ENCODE measurements at regions not wholly inside any gene's neighbourhood (a gene's known extent, or its start where the extent isn't known, plus 50 kb on each side); places are given as distances from the start of the nearest gene placed in this dataset.
A peak's percentile ranks its signal among the peaks of the same experiment; 100 is the strongest.

GRCh38 chr2:236748385-236748784 lies 178.8 kb downstream of the ACKR3 start:
- H2BK120ac ChIP-seq (ENCODE audit: low read depth, low read length), result no peak overlapping the region
- H3K27me3 ChIP-seq (ENCODE audit: insufficient read depth, low read length, poor library complexity), result no peaks in the 10 kb centered on the region
- no peak overlapping the region for H3K9ac ChIP-seq (ENCODE audit: low read length)
- WGBS (ENCODE audit: extremely low coverage, insufficient coverage, low lambda C conversion rate), result no CpG with 5 or more reads among the region's 9 CpGs
- no peak overlapping the region for H3K4me3 ChIP-seq (ENCODE audit: low read length)
- H3K4me2 ChIP-seq (ENCODE audit: low read length), result no peak overlapping the region
- H4K8ac ChIP-seq (ENCODE audit: low read depth, low read length), result no peak overlapping the region
- DNase-seq, result no peak
- no peaks in the 10 kb centered on the region for H3K36me3 ChIP-seq (ENCODE audit: control insufficient read depth, insufficient read depth, low read length)
- no peak overlapping the region for H3K23ac ChIP-seq (ENCODE audit: low read length)
- H3K4ac ChIP-seq (ENCODE audit: low read depth, low read length), result no peak overlapping the region
- H3K56ac ChIP-seq (ENCODE audit: low read length), result no peak overlapping the region
- peaks cover 11% of the 10 kb centered on the region for H3K4me1 ChIP-seq (ENCODE audit: control insufficient read depth, low read depth, low read length)
- no peak overlapping the region for H2BK15ac ChIP-seq (replicated peaks; ENCODE audit: low read depth)
- no peaks in the 10 kb centered on the region for H3K79me2 ChIP-seq (ENCODE audit: control insufficient read depth, insufficient read depth, low read length)
- no peak overlapping the region for H4K5ac ChIP-seq (ENCODE audit: low read length)
- no peak overlapping the region for H3K27ac ChIP-seq (ENCODE audit: low read depth, low read length)
- H2AK5ac ChIP-seq (ENCODE audit: low read length), result no peak overlapping the region
- H2BK5ac ChIP-seq (ENCODE audit: low read length), result no peak overlapping the region
- H3K79me1 ChIP-seq (ENCODE audit: low read length), result no peaks in the 10 kb centered on the region
- H3K18ac ChIP-seq (ENCODE audit: low read length), result peak overlapping the region; percentile 3

DNA sequence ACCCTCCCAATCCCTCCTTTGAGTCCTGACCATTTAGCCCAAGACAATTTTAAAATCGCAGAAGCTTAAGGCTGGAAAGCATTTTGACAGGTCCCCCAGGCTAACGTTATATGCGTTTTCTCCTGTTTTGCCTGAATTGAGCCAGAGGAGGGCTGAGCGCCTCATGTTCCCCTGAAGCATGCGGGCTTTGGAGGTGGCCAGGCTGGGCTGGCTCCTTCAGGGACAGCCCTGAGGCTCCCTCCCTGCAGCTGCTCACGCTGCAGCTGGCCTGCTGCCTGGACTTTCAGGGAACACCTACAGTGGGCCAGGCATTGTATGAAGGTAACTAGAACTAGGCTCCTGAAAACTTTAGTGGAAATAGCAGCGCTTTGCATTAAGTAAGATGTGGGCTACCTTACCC lies 179.2 kb downstream of the ACKR3 start:
- H3K36me3 ChIP-seq (ENCODE audit: control insufficient read depth, insufficient read depth, low read length), result no peaks in the 10 kb centered on the region

DNA sequence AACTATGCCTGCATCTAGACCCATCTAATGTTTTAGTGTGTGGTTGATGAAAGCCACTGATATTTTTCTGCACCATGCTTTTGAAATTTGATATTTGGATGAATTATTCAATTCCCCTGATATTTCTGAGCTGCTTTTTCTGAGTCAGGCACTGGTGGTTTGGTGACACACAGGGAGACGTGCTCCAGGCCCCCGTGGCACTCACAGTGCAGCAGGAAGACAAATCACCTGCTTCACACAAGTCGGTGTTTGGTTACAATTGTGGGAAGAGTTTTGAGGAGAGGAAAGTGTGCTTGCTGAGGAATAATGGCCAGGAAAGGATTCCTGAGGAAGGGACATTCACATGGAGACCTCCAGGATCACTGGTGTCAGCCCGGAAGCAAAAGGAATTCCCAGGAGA lies 179.7 kb downstream of the ACKR3 start:
- Histone ChIP-seq H3K27ac (ENCODE audit: low read depth, low read length) (no peak overlapping the region), H3K18ac (ENCODE audit: low read length) (no peak overlapping the region), H3K4me2 (ENCODE audit: low read length) (no peak overlapping the region), H2BK120ac (ENCODE audit: low read depth, low read length) (no peak overlapping the region), H3K4me3 (ENCODE audit: low read length) (no peak overlapping the region), H3K79me2 (ENCODE audit: control insufficient read depth, insufficient read depth, low read length) (no peaks in the 10 kb centered on the region), H3K36me3 (ENCODE audit: control insufficient read depth, insufficient read depth, low read length) (no peaks in the 10 kb centered on the region), H2BK5ac (ENCODE audit: low read length) (no peak overlapping the region), H4K8ac (ENCODE audit: low read depth, low read length) (no peak overlapping the region), H2AK5ac (ENCODE audit: low read length) (no peak overlapping the region), H3K27me3 (ENCODE audit: insufficient read depth, low read length, poor library complexity) (no peaks in the 10 kb centered on the region), H3K79me1 (ENCODE audit: low read length) (no peaks in the 10 kb centered on the region), H3K23ac (ENCODE audit: low read length) (no peak overlapping the region), H4K5ac (ENCODE audit: low read length) (no peak overlapping the region), H3K4ac (ENCODE audit: low read depth, low read length) (no peak overlapping the region), H3K4me1 (ENCODE audit: control insufficient read depth, low read depth, low read length) (peaks cover 9% of the 10 kb centered on the region), H2BK15ac (replicated peaks; ENCODE audit: low read depth) (no peak overlapping the region), H3K56ac (ENCODE audit: low read length) (no peak overlapping the region), H3K9ac (ENCODE audit: low read length) (no peak overlapping the region)
- no peak for DNase-seq
- WGBS (ENCODE audit: extremely low coverage, insufficient coverage, low lambda C conversion rate), result no CpG with 5 or more reads among the region's 4 CpGs

More for the DNA sequence above, 179.2 kb downstream of the ACKR3 start:
- Histone ChIP-seq H3K18ac (ENCODE audit: low read length) (peak overlapping the region; percentile 3), H3K23ac (ENCODE audit: low read length) (no peak overlapping the region), H3K9ac (ENCODE audit: low read length) (no peak overlapping the region), H2BK120ac (ENCODE audit: low read depth, low read length) (no peak overlapping the region), H4K8ac (ENCODE audit: low read depth, low read length) (no peak overlapping the region), H3K4me3 (ENCODE audit: low read length) (no peak overlapping the region), H2BK5ac (ENCODE audit: low read length) (no peak overlapping the region), H3K56ac (ENCODE audit: low read length) (peak overlapping the region; percentile 61), H3K79me2 (ENCODE audit: control insufficient read depth, insufficient read depth, low read length) (no peaks in the 10 kb centered on the region), H3K4me2 (ENCODE audit: low read length) (no peak overlapping the region), H3K27me3 (ENCODE audit: insufficient read depth, low read length, poor library complexity) (no peaks in the 10 kb centered on the region), H3K4me1 (ENCODE audit: control insufficient read depth, low read depth, low read length) (peaks cover 11% of the 10 kb centered on the region), H4K5ac (ENCODE audit: low read length) (no peak overlapping the region), H3K4ac (ENCODE audit: low read depth, low read length) (no peak overlapping the region), H3K79me1 (ENCODE audit: low read length) (no peaks in the 10 kb centered on the region), H3K27ac (ENCODE audit: low read depth, low read length) (no peak overlapping the region), H2AK5ac (ENCODE audit: low read length) (no peak overlapping the region), H2BK15ac (replicated peaks; ENCODE audit: low read depth) (no peak overlapping the region)
- no CpG with 5 or more reads among the region's 7 CpGs for WGBS (ENCODE audit: extremely low coverage, insufficient coverage, low lambda C conversion rate)
- peak; percentile 23 for DNase-seq

DNA sequence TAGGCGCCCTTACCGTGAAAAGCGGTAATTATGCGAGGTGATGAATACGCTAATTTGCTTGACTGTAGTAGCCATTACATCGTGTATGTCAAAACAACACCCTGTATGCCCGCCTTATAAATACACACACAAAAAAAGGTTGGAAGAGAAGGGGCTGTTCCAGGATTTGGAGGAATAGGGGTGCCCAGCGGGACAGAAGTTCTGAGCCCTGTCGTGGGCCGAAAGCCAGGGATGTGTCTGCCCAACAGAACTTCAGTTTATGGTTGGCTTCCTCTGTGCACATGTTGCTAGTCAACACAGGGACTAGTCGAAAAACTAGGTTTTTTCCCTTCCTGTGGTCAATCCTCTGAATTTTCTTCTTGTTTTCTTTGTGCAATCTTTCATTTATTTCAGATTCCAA lies 182.5 kb downstream of the ACKR3 start:
- WGBS (ENCODE audit: extremely low coverage, insufficient coverage, low lambda C conversion rate), result no CpG with 5 or more reads among the region's 11 CpGs
- Histone ChIP-seq H3K23ac (ENCODE audit: low read length) (no peak overlapping the region), H3K27me3 (ENCODE audit: insufficient read depth, low read length, poor library complexity) (no peaks in the 10 kb centered on the region), H3K4ac (ENCODE audit: low read depth, low read length) (no peak overlapping the region), H3K27ac (ENCODE audit: low read depth, low read length) (no peak overlapping the region), H3K79me2 (ENCODE audit: control insufficient read depth, insufficient read depth, low read length) (no peaks in the 10 kb centered on the region), H3K4me2 (ENCODE audit: low read length) (no peak overlapping the region), H2AK5ac (ENCODE audit: low read length) (no peak overlapping the region), H3K18ac (ENCODE audit: low read length) (no peak overlapping the region), H3K56ac (ENCODE audit: low read length) (no peak overlapping the region), H3K79me1 (ENCODE audit: low read length) (no peaks in the 10 kb centered on the region), H4K8ac (ENCODE audit: low read depth, low read length) (no peak overlapping the region), H2BK15ac (replicated peaks; ENCODE audit: low read depth) (no peak overlapping the region), H3K4me1 (ENCODE audit: control insufficient read depth, low read depth, low read length) (peaks cover 7% of the 10 kb centered on the region), H2BK120ac (ENCODE audit: low read depth, low read length) (no peak overlapping the region), H4K5ac (ENCODE audit: low read length) (no peak overlapping the region), H3K36me3 (ENCODE audit: control insufficient read depth, insufficient read depth, low read length) (no peaks in the 10 kb centered on the region), H3K9ac (ENCODE audit: low read length) (no peak overlapping the region), H3K4me3 (ENCODE audit: low read length) (no peak overlapping the region), H2BK5ac (ENCODE audit: low read length) (no peak overlapping the region)
- no peak for DNase-seq

DNA sequence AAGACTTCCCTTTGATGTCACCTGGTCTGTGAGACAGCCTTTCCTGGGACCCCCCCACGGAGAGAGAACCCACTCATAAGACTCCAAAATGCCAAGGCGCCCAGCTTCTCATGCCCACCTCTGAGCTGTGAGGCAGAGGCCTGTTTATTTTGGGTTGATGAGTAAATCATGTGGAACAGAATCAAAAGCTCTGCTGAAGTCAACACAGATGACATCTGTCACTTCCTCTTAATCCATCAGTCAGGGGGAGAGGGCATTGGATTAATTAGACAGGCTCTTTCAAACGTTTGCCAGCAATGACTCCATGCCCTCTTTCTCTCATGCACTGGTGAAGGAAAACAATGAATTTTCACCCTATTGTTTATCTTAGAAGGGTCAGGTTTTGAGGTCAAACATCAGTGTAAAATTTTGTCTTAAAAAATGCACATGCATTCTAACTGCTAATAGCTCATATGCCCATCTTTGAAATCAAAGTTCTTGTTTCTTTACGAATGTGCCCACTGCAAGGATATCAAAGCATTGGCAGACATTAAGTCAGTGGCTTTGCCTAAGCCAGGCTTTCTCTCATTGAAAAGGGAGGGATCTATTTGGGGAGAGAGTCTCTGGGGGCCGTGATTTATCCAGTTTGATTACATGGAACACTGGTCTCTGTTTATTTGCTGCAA lies 184.1 kb downstream of the ACKR3 start:
- H3K56ac ChIP-seq (ENCODE audit: low read length), result no peak overlapping the region
- no CpG with 5 or more reads among the region's 5 CpGs for WGBS (ENCODE audit: extremely low coverage, insufficient coverage, low lambda C conversion rate)
- H3K79me2 ChIP-seq (ENCODE audit: control insufficient read depth, insufficient read depth, low read length), result no peaks in the 10 kb centered on the region
- H3K27ac ChIP-seq (ENCODE audit: low read depth, low read length), result no peak overlapping the region
- H3K27me3 ChIP-seq (ENCODE audit: insufficient read depth, low read length, poor library complexity), result no peaks in the 10 kb centered on the region
- H3K4me2 ChIP-seq (ENCODE audit: low read length), result no peak overlapping the region
- DNase-seq, result no peak
- no peak overlapping the region for H3K4ac ChIP-seq (ENCODE audit: low read depth, low read length)
- no peaks in the 10 kb centered on the region for H3K36me3 ChIP-seq (ENCODE audit: control insufficient read depth, insufficient read depth, low read length)
- H4K5ac ChIP-seq (ENCODE audit: low read length), result no peak overlapping the region
- no peak overlapping the region for H3K9ac ChIP-seq (ENCODE audit: low read length)
- no peak overlapping the region for H3K18ac ChIP-seq (ENCODE audit: low read length)
- no peaks in the 10 kb centered on the region for H3K79me1 ChIP-seq (ENCODE audit: low read length)
- H2AK5ac ChIP-seq (ENCODE audit: low read length), result no peak overlapping the region
- H2BK120ac ChIP-seq (ENCODE audit: low read depth, low read length), result no peak overlapping the region
- H3K4me3 ChIP-seq (ENCODE audit: low read length), result no peak overlapping the region
- H3K23ac ChIP-seq (ENCODE audit: low read length), result no peak overlapping the region
- H2BK5ac ChIP-seq (ENCODE audit: low read length), result no peak overlapping the region
- H4K8ac ChIP-seq (ENCODE audit: low read depth, low read length), result no peak overlapping the region
- H2BK15ac ChIP-seq (replicated peaks; ENCODE audit: low read depth), result no peak overlapping the region
- H3K4me1 ChIP-seq (ENCODE audit: control insufficient read depth, low read depth, low read length), result no peaks in the 10 kb centered on the region

All from mesendoderm (in vitro differentiated cells).